Heart right ventricle (tissue), 16 donors: ENCODE measurements at regions not wholly inside any gene's neighbourhood (a gene's known extent, or its start where the extent isn't known, plus 50 kb on each side); places are given as distances from the start of the nearest gene placed in this dataset.

Experiments used
- ATAC-seq, 8 donors: fragments of 200-7000 bp; cut with Tn5 transposase; one replicate each; pipeline ENCODE4 v1.9.1; 2020; ENCODE audit warnings: mild to moderate bottlenecking in 8 of 8, moderate library complexity in 8 of 8, moderate number of reproducible peaks in 1 of 8
- DNase-seq, 2 donors: peaks; one replicate each; pipeline ENCODE4 v3.0.0-alpha.2; 2020
- H3K27ac ChIP-seq, 10 donors: fragments of 200-600 bp; sonication (generic) in 2 of 10; one replicate each; pipeline versions ENCODE4 v1.5.0 to v1.8.0; 2020 to 2022; ENCODE audit warnings: mild to moderate bottlenecking in 3 of 10
- H3K27me3 ChIP-seq, 7 donors: fragments of 200-600 bp; one replicate each; pipeline ENCODE4 v1.8.0; 2021 to 2022; ENCODE audit warnings: mild to moderate bottlenecking in 2 of 7
- H3K36me3 ChIP-seq, 9 donors: fragments of 200-600 bp; sonication (generic) in 1 of 9; one replicate each; pipeline versions ENCODE4 v1.5.0 to v1.8.0; 2020 to 2022; ENCODE audit warnings: mild to moderate bottlenecking in 2 of 9
- H3K4me1 ChIP-seq, 9 donors: fragments of 200-600 bp; sonication (generic) in 1 of 9; one replicate each; pipeline versions ENCODE4 v1.5.0 to v1.8.0; 2020 to 2022; ENCODE audit warnings: mild to moderate bottlenecking in 4 of 9
- H3K4me3 ChIP-seq, 10 donors: fragments of 200-600 bp; sonication (generic) in 2 of 10; one replicate each; pipeline versions ENCODE4 v1.5.0 to v1.8.0; 2020 to 2022; ENCODE audit warnings: mild to moderate bottlenecking in 7 of 10, moderate library complexity in 2 of 10
- H3K9me3 ChIP-seq, 11 donors: fragments of 200-600 bp in 10 of 11; sonication (generic) in 2 of 11; one replicate each; pipeline versions ENCODE4 v1.5.0 to v1.8.0; 2013 to 2022; ENCODE audit warnings: mild to moderate bottlenecking in 2 of 11, control low read depth in 1 of 11, moderate library complexity in 1 of 11
- WGBS, 2 donors: extraction: QIAGEN DNeasy Blood & Tissue Kit; methylation state at CpG; one replicate each; pipeline ENCODE4 v1.1.7; 2013; ENCODE audit warnings: inconsistent platforms in 1 of 2; 5-methylcytosine and 5-hydroxymethylcytosine counted together
- intact Hi-C, 10 donors: fragments of 100-400 bp; cut with DNase I; formaldehyde crosslinking; loops; one replicate each; pipeline versions ENCODE4 v1.11.1 to v1.14.2; 2022
- TF ChIP-seq, protein P1 (sequence below), 9 donors: fragments of 200-600 bp; sonication (generic) in 2 of 9; IDR thresholded peaks; one replicate each; pipeline versions ENCODE4 v1.5.0 to v1.8.0; 2021 to 2022; ENCODE audit warnings: antibody characterized with exemption in 9 of 9, mild to moderate bottlenecking in 5 of 9, moderate library complexity in 1 of 9
- donor health status: Arrhythmogenic right ventricular cardiomyopathy.
- donor health status: ischemic (EF 13 %, LVEDD 7.1; RV severe dilation, severe dysfunction).
- donor health status: healthy with polysubstance abuse.
- donor health status: DM: no; HTN: yes; CAD: no.
- donor health status: DM: no; HTN: no; CAD: no.
- donor health status: ischemic (EF 25% LVEDD 6.9; RV normal size, moderate dysfunction).
- donor health status: ischemic (EF 25% LVEDD 5.7; RV mildly dilated, moderate dysfunction).
- donor health status: healthy.
- donor health status: DM: yes; HTN: yes; CAD: no.
- donor health status: Ischemic cardiomyopathy.
- donor health status: ischemic (EF 35%, LVEDD 5.7; RV mildly dilated, moderate dysfunction).
- donor health status: nonischemic (EF 11% LVEDD 7.7; RV severe dilation, severe dysfunction).
- donor health status: DM: yes; HTN: yes; CAD: no.
- donor health status: PGD.
- donor health status: ischemic (EF 29% LVEDD 5.4; RV normal size, mild dysfunction).
- donor health status: nonischemic (EF 23%, LVEDD 6.1; RV moderate dilation, normal function).

- WGBS, 2 donors: 90 to 93% methylated on average over 3 of the region's 3 CpGs
- Histone ChIP-seq H3K36me3 (no peaks in the 10 kb centered on the region), H3K27me3 (peaks cover 0 to 3% (median 0%) of the 10 kb centered on the region in 7 donors), H3K4me1 (peaks cover 0 to 62% (median 2%) of the 10 kb centered on the region in 9 donors), H3K27ac (no peak overlapping the region), H3K4me3 (no peak overlapping the region), H3K9me3 (no peaks in the 10 kb centered on the region)
- TF ChIP-seq, protein P1, sequence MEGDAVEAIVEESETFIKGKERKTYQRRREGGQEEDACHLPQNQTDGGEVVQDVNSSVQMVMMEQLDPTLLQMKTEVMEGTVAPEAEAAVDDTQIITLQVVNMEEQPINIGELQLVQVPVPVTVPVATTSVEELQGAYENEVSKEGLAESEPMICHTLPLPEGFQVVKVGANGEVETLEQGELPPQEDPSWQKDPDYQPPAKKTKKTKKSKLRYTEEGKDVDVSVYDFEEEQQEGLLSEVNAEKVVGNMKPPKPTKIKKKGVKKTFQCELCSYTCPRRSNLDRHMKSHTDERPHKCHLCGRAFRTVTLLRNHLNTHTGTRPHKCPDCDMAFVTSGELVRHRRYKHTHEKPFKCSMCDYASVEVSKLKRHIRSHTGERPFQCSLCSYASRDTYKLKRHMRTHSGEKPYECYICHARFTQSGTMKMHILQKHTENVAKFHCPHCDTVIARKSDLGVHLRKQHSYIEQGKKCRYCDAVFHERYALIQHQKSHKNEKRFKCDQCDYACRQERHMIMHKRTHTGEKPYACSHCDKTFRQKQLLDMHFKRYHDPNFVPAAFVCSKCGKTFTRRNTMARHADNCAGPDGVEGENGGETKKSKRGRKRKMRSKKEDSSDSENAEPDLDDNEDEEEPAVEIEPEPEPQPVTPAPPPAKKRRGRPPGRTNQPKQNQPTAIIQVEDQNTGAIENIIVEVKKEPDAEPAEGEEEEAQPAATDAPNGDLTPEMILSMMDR (IDR thresholded peaks at IDR 0.05): no peak
- intact Hi-C loops: no loop called here
- ATAC-seq (peak in 1 of 8 donors; percentile 35), DNase-seq (no peak)
Observed at GRCh38 chr2:8314063-8314462, 367.8 kb upstream of the ID2 start.

DNA sequence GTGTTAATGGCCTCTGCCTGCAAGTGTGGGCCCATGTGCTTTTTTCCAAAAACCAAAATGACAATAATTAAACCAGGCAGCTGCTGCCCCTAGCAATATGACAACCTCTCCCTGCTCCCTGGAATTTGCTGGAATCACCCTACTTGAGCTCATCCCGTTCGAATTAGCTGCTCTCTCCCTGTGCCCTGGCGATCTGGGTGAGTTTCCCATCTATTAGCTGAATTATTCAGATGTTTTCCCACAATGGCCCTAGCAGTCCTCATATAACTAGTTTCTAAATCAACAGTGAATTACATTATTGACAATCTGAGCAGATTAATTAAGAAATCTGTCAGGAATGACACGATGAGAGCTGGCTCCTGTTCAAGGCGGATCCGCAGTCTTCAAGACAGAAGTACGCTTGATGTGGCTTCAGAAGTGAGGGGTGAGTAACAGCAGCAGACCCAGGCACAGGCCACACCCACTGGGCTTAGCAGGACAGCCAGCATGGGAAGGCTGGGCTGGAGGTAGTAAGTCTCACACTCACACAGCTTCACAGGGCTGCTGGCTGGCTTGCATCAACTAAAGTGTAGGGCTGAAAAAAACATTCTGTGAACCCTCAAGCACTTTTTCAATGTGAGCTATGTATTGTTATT, 366.2 kb upstream of the ID2 start:
- Histone ChIP-seq H3K27ac (no peak overlapping the region), H3K36me3 (no peaks in the 10 kb centered on the region), H3K27me3 (peaks cover 0 to 3% (median 0%) of the 10 kb centered on the region in 7 donors), H3K4me3 (no peak overlapping the region), H3K4me1 (peaks cover 0 to 46% (median 0%) of the 10 kb centered on the region in 9 donors), H3K9me3 (no peaks in the 10 kb centered on the region)
- 79 to 85% methylated on average over 7 of the region's 7 CpGs for WGBS, 2 donors
- intact Hi-C loops: no loop called here
- DNase-seq (no peak), ATAC-seq (no peak)
- TF ChIP-seq, protein P1 (IDR thresholded peaks at IDR 0.05): no peak

DNA sequence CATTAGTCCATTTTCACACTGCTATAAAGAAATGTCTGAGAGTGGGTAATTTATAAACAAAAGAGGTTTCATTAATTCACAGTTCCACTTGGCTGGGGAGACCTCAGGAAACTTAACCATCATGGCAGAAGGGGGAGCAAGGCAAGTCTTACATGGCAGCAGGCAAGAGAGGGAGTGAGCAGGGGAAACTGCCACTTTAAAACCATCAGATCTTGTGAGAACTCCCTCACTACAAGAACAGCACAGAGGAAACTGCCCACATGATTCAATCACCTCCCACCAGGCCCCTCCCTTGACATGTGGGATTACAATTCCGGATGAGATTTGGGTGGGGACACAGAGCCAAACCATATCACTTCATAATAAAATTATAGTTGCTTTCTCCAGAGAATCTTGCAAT, 365.5 kb upstream of the ID2 start:
- Histone ChIP-seq H3K36me3 (no peaks in the 10 kb centered on the region), H3K4me3 (no peak overlapping the region), H3K27me3 (peaks cover 0 to 3% (median 0%) of the 10 kb centered on the region in 7 donors), H3K27ac (no peak overlapping the region), H3K4me1 (peaks cover 0 to 39% (median 0%) of the 10 kb centered on the region in 9 donors), H3K9me3 (no peaks in the 10 kb centered on the region)
- TF ChIP-seq, protein P1 (IDR thresholded peaks at IDR 0.05): no peak
- 30 to 48% methylated on average over 1 of the region's 1 CpG for WGBS, 2 donors
- ATAC-seq (no peak), DNase-seq (no peak)
- intact Hi-C loops: no loop called here

- intact Hi-C loops: no loop called here
- WGBS, 2 donors: 77 to 85% methylated on average over 10 of the region's 10 CpGs
- Histone ChIP-seq H3K9me3 (no peaks in the 10 kb centered on the region), H3K36me3 (no peaks in the 10 kb centered on the region), H3K4me1 (peaks cover 0 to 28% (median 0%) of the 10 kb centered on the region in 9 donors), H3K27me3 (peaks cover 0 to 3% (median 0%) of the 10 kb centered on the region in 7 donors), H3K4me3 (no peak overlapping the region), H3K27ac (no peak overlapping the region)
- TF ChIP-seq, protein P1 (IDR thresholded peaks at IDR 0.05): no peak
- DNase-seq: no peak
- ATAC-seq: no peak
Observed at GRCh38 chr2:8317418-8317817, 364.4 kb upstream of the ID2 start.
